BJ (cell line): ENCODE measurements at regions not wholly inside any gene's neighbourhood (a gene's known extent, or its start where the extent isn't known, plus 50 kb on each side); places are given as distances from the start of the nearest gene placed in this dataset.

Source experiments
- CTCF ChIA-PET: fragments of 350-600 bp; formaldehyde crosslinking; extraction: SDS; loops from one replicate; lab custom pipeline; 2021; ENCODE audit warnings: antibody characterized with exemption, inconsistent platforms; lab: Yijun Ruan, JAX
- POLR2A ChIA-PET: fragments of 300-600 bp; sonication (Branson Sonifier 250); formaldehyde crosslinking; extraction: SDS; loops from one replicate; lab custom pipeline; 2021; ENCODE audit warnings: antibody characterized with exemption; lab: Charles Lee
- DNase-seq: peaks from one replicate; pipeline ENCODE4 v3.0.0-alpha.2; 2011; ENCODE audit warnings: low read depth
- H3K27me3 ChIP-seq: 2 replicates; pipeline ENCODE4 v1.6.0; 2011; ENCODE audit warnings: low read length; ENCODE audit not compliant: control insufficient read depth, insufficient read depth
- H3K36me3 ChIP-seq: 2 replicates; pipeline ENCODE4 v1.5.1; 2011; ENCODE audit warnings: low read length; ENCODE audit not compliant: control insufficient read depth, insufficient read depth
- H3K4me3 ChIP-seq: 2 replicates; pipeline ENCODE4 v1.5.1; 2011; ENCODE audit warnings: low read depth, mild to moderate bottlenecking, control low read depth, low read length
- TF ChIP-seq, protein P1 (sequence below): IDR thresholded peaks from 2 replicates; pipeline ENCODE4 v1.5.1; 2011; ENCODE audit warnings: low read depth, mild to moderate bottlenecking, control low read depth, inconsistent platforms, low read length, moderate library complexity; ENCODE audit not compliant: insufficient read depth

GRCh38 chr11:42363701-42364100 is 904.2 kb upstream of the LRRC4C start:
- no peak for DNase-seq
- POLR2A ChIA-PET: no interaction called here
- TF ChIP-seq, protein P1, sequence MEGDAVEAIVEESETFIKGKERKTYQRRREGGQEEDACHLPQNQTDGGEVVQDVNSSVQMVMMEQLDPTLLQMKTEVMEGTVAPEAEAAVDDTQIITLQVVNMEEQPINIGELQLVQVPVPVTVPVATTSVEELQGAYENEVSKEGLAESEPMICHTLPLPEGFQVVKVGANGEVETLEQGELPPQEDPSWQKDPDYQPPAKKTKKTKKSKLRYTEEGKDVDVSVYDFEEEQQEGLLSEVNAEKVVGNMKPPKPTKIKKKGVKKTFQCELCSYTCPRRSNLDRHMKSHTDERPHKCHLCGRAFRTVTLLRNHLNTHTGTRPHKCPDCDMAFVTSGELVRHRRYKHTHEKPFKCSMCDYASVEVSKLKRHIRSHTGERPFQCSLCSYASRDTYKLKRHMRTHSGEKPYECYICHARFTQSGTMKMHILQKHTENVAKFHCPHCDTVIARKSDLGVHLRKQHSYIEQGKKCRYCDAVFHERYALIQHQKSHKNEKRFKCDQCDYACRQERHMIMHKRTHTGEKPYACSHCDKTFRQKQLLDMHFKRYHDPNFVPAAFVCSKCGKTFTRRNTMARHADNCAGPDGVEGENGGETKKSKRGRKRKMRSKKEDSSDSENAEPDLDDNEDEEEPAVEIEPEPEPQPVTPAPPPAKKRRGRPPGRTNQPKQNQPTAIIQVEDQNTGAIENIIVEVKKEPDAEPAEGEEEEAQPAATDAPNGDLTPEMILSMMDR: no peak
- no peaks in the 10 kb centered on the region for H3K36me3 ChIP-seq
- no peaks in the 10 kb centered on the region for H3K27me3 ChIP-seq
- H3K4me3 ChIP-seq: no peak overlapping the region
- CTCF ChIA-PET: no interaction called here

DNA sequence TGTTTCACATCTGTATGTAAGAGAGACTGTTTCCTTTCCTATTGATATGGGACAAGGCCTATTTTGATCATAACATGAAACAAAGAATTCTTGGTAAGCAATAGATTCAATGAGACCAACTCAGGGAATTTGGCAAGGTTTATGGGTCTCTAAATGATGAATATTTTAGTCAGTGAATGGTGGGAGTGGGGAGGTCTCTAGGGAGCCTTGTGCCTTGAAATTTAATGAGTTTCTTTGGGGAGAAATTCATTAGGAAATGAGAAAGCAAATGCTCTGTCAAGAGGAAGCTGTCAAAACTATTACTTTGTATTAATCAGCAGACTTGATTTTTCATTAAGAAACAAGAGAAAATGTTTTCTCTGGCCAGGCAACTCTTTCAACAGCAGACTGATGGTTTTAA is 921.7 kb upstream of the API5 start:
- ChIA-PET POLR2A (no interaction called here), CTCF (no interaction called here)
- DNase-seq: no peak
- Histone ChIP-seq H3K27me3 (no peaks in the 10 kb centered on the region), H3K4me3 (no peak overlapping the region), H3K36me3 (no peaks in the 10 kb centered on the region)
- TF ChIP-seq, protein P1: no peak

GRCh38 chr11:42397483-42397882 is 914.3 kb upstream of the API5 start:
- ChIA-PET CTCF (no interaction called here), POLR2A (no interaction called here)
- Histone ChIP-seq H3K4me3 (no peak overlapping the region), H3K36me3 (no peaks in the 10 kb centered on the region), H3K27me3 (no peaks in the 10 kb centered on the region)
- no peak for DNase-seq
- TF ChIP-seq, protein P1: no peak

GRCh38 chr11:42407341-42407740 is 904.5 kb upstream of the API5 start:
- no peaks in the 10 kb centered on the region for H3K36me3 ChIP-seq
- no peaks in the 10 kb centered on the region for H3K27me3 ChIP-seq
- TF ChIP-seq, protein P1: no peak
- H3K4me3 ChIP-seq: no peak overlapping the region
- POLR2A ChIA-PET: no interaction called here
- CTCF ChIA-PET: no interaction called here
- no peak for DNase-seq

GRCh38 chr11:42410251-42410955 is 901.4 kb upstream of the API5 start:
- CTCF ChIA-PET: no interaction called here
- Histone ChIP-seq H3K4me3 (no peak overlapping the region), H3K27me3 (no peaks in the 10 kb centered on the region), H3K36me3 (no peaks in the 10 kb centered on the region)
- no peak for DNase-seq
- POLR2A ChIA-PET: no interaction called here
- TF ChIP-seq, protein P1: no peak
